ENCODE measurements at regions not wholly inside any gene's neighbourhood (a gene's known extent, or its start where the extent isn't known, plus 50 kb on each side); places are given as distances from the start of the nearest gene placed in this dataset.

GRCh38 chr1:217364220-217364619 is 266.7 kb downstream of the GPATCH2 start:
- BruUV-seq (replicated peaks): no TSS peak
- intact Hi-C loops (cut with micrococcal nuclease; ENCODE audit: unreplicated experiment): no loop called here
- Histone ChIP-seq H4K20me1 (ENCODE audit: insufficient read depth, low read length) (no peaks in the 10 kb centered on the region), H3K4me3 (ENCODE audit: low read depth, low read length, poor library complexity, severe bottlenecking) (no peak overlapping the region), H3K4me2 (ENCODE audit: low read length) (no peak overlapping the region), H3K9me3 (ENCODE audit: low read length) (no peaks in the 10 kb centered on the region), H3K27ac (ENCODE audit: low read depth, low read length, poor library complexity, severe bottlenecking) (no peak overlapping the region), H3K36me3 (ENCODE audit: insufficient read depth, low read length) (no peaks in the 10 kb centered on the region), H3K9me2 (ENCODE audit: insufficient read depth, low read length) (no peaks in the 10 kb centered on the region), H3K4me1 (ENCODE audit: insufficient read depth, low read length, poor library complexity, severe bottlenecking) (no peaks in the 10 kb centered on the region), H3K79me2 (ENCODE audit: insufficient read depth, low read depth, low read length) (no peaks in the 10 kb centered on the region), H2AFZ (ENCODE audit: low read length) (no peak overlapping the region)
- no peak for TF ChIP-seq CTCF (conservative IDR thresholded peaks at IDR 0.05; ENCODE audit: low read length)
- TF ChIP-seq EZH2phosphoT487 (IDR thresholded peaks at IDR 0.05; ENCODE audit: borderline replicate concordance, low read depth, low read length): no peak
- ChIA-PET CTCF (ENCODE audit: unreplicated experiment) (no interaction called here), POLR2A (no interaction called here)
- no peak for DNase-seq (ENCODE audit: low spot score)

- H3K79me2 ChIP-seq (ENCODE audit: insufficient read depth, low read depth, low read length): no peaks in the 10 kb centered on the region
- H3K36me3 ChIP-seq (ENCODE audit: insufficient read depth, low read length): no peaks in the 10 kb centered on the region
- no peaks in the 10 kb centered on the region for H3K9me2 ChIP-seq (ENCODE audit: insufficient read depth, low read length)
- ChIA-PET POLR2A (no interaction called here), CTCF (ENCODE audit: unreplicated experiment) (no interaction called here)
- H4K20me1 ChIP-seq (ENCODE audit: insufficient read depth, low read length): no peaks in the 10 kb centered on the region
- no peak for DNase-seq (ENCODE audit: low spot score)
- H3K4me1 ChIP-seq (ENCODE audit: insufficient read depth, low read length, poor library complexity, severe bottlenecking): no peaks in the 10 kb centered on the region
- intact Hi-C loops (cut with micrococcal nuclease; ENCODE audit: unreplicated experiment): no loop called here
- H2AFZ ChIP-seq (ENCODE audit: low read length): no peak overlapping the region
- H3K4me3 ChIP-seq (ENCODE audit: low read depth, low read length, poor library complexity, severe bottlenecking): no peak overlapping the region
- BruUV-seq (replicated peaks): no TSS peak
- TF ChIP-seq EZH2phosphoT487 (IDR thresholded peaks at IDR 0.05; ENCODE audit: borderline replicate concordance, low read depth, low read length) (no peak), CTCF (conservative IDR thresholded peaks at IDR 0.05; ENCODE audit: low read length) (no peak)
- H3K4me2 ChIP-seq (ENCODE audit: low read length): no peak overlapping the region
- no peak overlapping the region for H3K27ac ChIP-seq (ENCODE audit: low read depth, low read length, poor library complexity, severe bottlenecking)
- H3K9me3 ChIP-seq (ENCODE audit: low read length): no peaks in the 10 kb centered on the region
Measured at GRCh38 chr1:217363319-217363718, 267.6 kb downstream of the GPATCH2 start.

- Histone ChIP-seq H3K27ac (ENCODE audit: low read depth, low read length, poor library complexity, severe bottlenecking) (no peak overlapping the region), H3K79me2 (ENCODE audit: insufficient read depth, low read depth, low read length) (no peaks in the 10 kb centered on the region), H3K4me1 (ENCODE audit: insufficient read depth, low read length, poor library complexity, severe bottlenecking) (no peaks in the 10 kb centered on the region), H3K4me2 (ENCODE audit: low read length) (no peak overlapping the region), H2AFZ (ENCODE audit: low read length) (no peak overlapping the region), H3K9me3 (ENCODE audit: low read length) (no peaks in the 10 kb centered on the region), H3K4me3 (ENCODE audit: low read depth, low read length, poor library complexity, severe bottlenecking) (no peak overlapping the region), H3K9me2 (ENCODE audit: insufficient read depth, low read length) (no peaks in the 10 kb centered on the region), H3K36me3 (ENCODE audit: insufficient read depth, low read length) (no peaks in the 10 kb centered on the region), H4K20me1 (ENCODE audit: insufficient read depth, low read length) (no peaks in the 10 kb centered on the region)
- TF ChIP-seq EZH2phosphoT487 (IDR thresholded peaks at IDR 0.05; ENCODE audit: borderline replicate concordance, low read depth, low read length): no peak
- TF ChIP-seq CTCF (conservative IDR thresholded peaks at IDR 0.05; ENCODE audit: low read length): no peak
- no peak for DNase-seq (ENCODE audit: low spot score)
- ChIA-PET POLR2A (no interaction called here), CTCF (ENCODE audit: unreplicated experiment) (interaction anchor here (0.6 kb wide), 1 partner anchor 758 kb away, joined by 3 read pairs; no protein-coding TSS in a partner anchor)
- BruUV-seq (replicated peaks): no TSS peak
- intact Hi-C loops (cut with micrococcal nuclease; ENCODE audit: unreplicated experiment): no loop called here
Measured at GRCh38 chr1:217360510-217360909, 270.4 kb downstream of the GPATCH2 start.

Data from OCI-LY7 (cell line).